HepG2 (cell line): ENCODE measurements at regions not wholly inside any gene's neighbourhood (a gene's known extent, or its start where the extent isn't known, plus 50 kb on each side); places are given as distances from the start of the nearest gene placed in this dataset.

Experiments
- ATAC-seq: fragments of 200-7000 bp; cut with Tn5 transposase; 3 replicates; pipeline ENCODE4 v1.9.1; 2020; ENCODE audit warnings: mild to moderate bottlenecking, moderate library complexity
- BruUV-seq: library from RNA; stranded (reverse); fragments of 400-500 nt; replicated peaks from 2 replicates; lab custom pipeline; 2021; lab: Mats Ljungman, UMichigan
- CTCF ChIA-PET: fragments of 300-600 bp; formaldehyde crosslinking; extraction: SDS; loops from one replicate; lab custom pipeline; 2021; ENCODE audit warnings: low total read pairs, inconsistent platforms, low intra/inter-chr PET ratio; lab: Yijun Ruan, JAX
- POLR2A ChIA-PET: fragments of 350-600 bp; sonication (Branson Sonifier 250); formaldehyde crosslinking; loops from one replicate; lab custom pipeline; 2020; ENCODE audit warnings: antibody characterized with exemption, inconsistent platforms; lab: Yijun Ruan, JAX
- DNase-seq: peaks from one replicate; pipeline ENCODE4 v3.0.0-alpha.2; 2015; ENCODE audit warnings: low spot score
- FAIRE-seq: peaks from 3 replicates; lab custom pipeline; 2011; peaks lifted over from hg19 to GRCh38; lab: Jason Lieb, UNC
- H2AFZ ChIP-seq: one replicate; pipeline ENCODE4 v1.6.1; 2011; ENCODE audit warnings: low read length, inconsistent platforms
- H3K27ac ChIP-seq: fragments of 300-600 bp; 3 replicates; pipeline ENCODE4 v1.8.0; 2011; ENCODE audit warnings: mixed run types, mild to moderate bottlenecking, mixed read lengths, low read length, inconsistent platforms; ENCODE audit not compliant: insufficient read depth; ENCODE audit errors: extremely low read length
- H3K27me3 ChIP-seq, 2 experiments: fragments of 200-600 bp in 1 of 2; 2 replicates in 1 of 2; 3 replicates in 1 of 2; pipeline versions ENCODE4 v1.6.0 to v1.8.0; 2011; ENCODE audit warnings: low read length in 2 of 2, mild to moderate bottlenecking in 2 of 2, moderate library complexity in 2 of 2, inconsistent platforms in 1 of 2; ENCODE audit not compliant: insufficient read depth in 2 of 2, control insufficient read depth in 1 of 2
- H3K36me3 ChIP-seq, 2 experiments: fragments of 200-600 bp in 1 of 2; replicated peaks in 1 of 2; 2 replicates in 1 of 2; 3 replicates in 1 of 2; pipeline versions ENCODE4 v1.5.1 to v1.8.0; 2011; ENCODE audit warnings: low read length in 2 of 2, inconsistent platforms in 1 of 2; ENCODE audit not compliant: insufficient read depth in 2 of 2, control insufficient read depth in 1 of 2
- H3K4me1 ChIP-seq: 2 replicates; pipeline ENCODE4 v1.5.1; 2012; ENCODE audit warnings: low read length, inconsistent platforms; ENCODE audit not compliant: insufficient read depth
- H3K4me2 ChIP-seq: 2 replicates; pipeline ENCODE4 v1.6.0; 2011; ENCODE audit warnings: low read depth, low read length, inconsistent platforms
- H3K4me3 ChIP-seq, 3 experiments: fragments of 200-600 bp in 1 of 3; sonication (generic), shearing (Covaris generic) in 1 of 3; replicated peaks in 1 of 3; 2 replicates each; pipeline ENCODE4 v1.5.1; 2011 to 2016; ENCODE audit warnings: low read length in 3 of 3, inconsistent platforms in 2 of 3, low read depth in 2 of 3, mild to moderate bottlenecking in 2 of 3, control low read depth in 1 of 3, mixed read lengths in 1 of 3; ENCODE audit not compliant: insufficient read depth in 1 of 3
- H3K79me2 ChIP-seq: one replicate; pipeline ENCODE4 v1.6.1; 2011; ENCODE audit warnings: low read length, inconsistent platforms; ENCODE audit not compliant: insufficient read depth
- H3K9ac ChIP-seq: 2 replicates; pipeline ENCODE4 v1.6.0; 2011; ENCODE audit warnings: mild to moderate bottlenecking, low read depth, low read length, inconsistent platforms; ENCODE audit not compliant: insufficient read depth
- H3K9me3 ChIP-seq: 2 replicates; pipeline ENCODE4 v1.5.1; 2012; ENCODE audit warnings: mild to moderate bottlenecking, low read length
- H4K20me1 ChIP-seq: 2 replicates; pipeline ENCODE4 v1.6.0; 2011; ENCODE audit warnings: inconsistent platforms, mild to moderate bottlenecking, low read length, moderate library complexity; ENCODE audit not compliant: insufficient read depth
- ATAD3A ChIP-seq: sonication (generic); formaldehyde crosslinking; IDR thresholded peaks from 2 replicates; pipeline ENCODE4 v1.4.0; 2020; ENCODE audit warnings: missing genetic modification reagents
- GATA4 ChIP-seq: sonication (generic); IDR thresholded peaks from 2 replicates; pipeline ENCODE4 v1.6.1; 2016; ENCODE audit warnings: antibody characterized with exemption, low read depth, borderline replicate concordance
- HOXD1 ChIP-seq: sonication (generic); formaldehyde crosslinking; IDR thresholded peaks from 2 replicates; pipeline ENCODE4 v1.5.0; 2020; ENCODE audit warnings: missing genetic modification reagents
- KDM3A ChIP-seq: IDR thresholded peaks from 2 replicates; pipeline ENCODE4 v1.6.1; 2018; ENCODE audit warnings: low read depth, missing compliant biosample characterization
- KMT2A ChIP-seq: sonication (generic); formaldehyde crosslinking; IDR thresholded peaks from 2 replicates; pipeline ENCODE4 v1.4.0; 2020; ENCODE audit warnings: missing genetic modification reagents
- MYNN ChIP-seq: sonication (generic); formaldehyde crosslinking; IDR thresholded peaks from 2 replicates; pipeline ENCODE4 v1.4.0; 2020; ENCODE audit warnings: mild to moderate bottlenecking, low read depth, missing genetic modification reagents
- NFAT5 ChIP-seq: sonication (generic); formaldehyde crosslinking; IDR thresholded peaks from 2 replicates; pipeline ENCODE4 v1.4.0; 2020; ENCODE audit warnings: missing genetic modification reagents
- SETDB1 ChIP-seq: sonication (generic); formaldehyde crosslinking; IDR thresholded peaks from 2 replicates; pipeline ENCODE4 v1.5.1; 2020; ENCODE audit warnings: missing genetic modification reagents, mild to moderate bottlenecking, borderline replicate concordance
- SIX4 ChIP-seq: sonication (generic); formaldehyde crosslinking; IDR thresholded peaks from 2 replicates; pipeline ENCODE4 v1.4.0; 2020; ENCODE audit warnings: missing genetic modification reagents
- SMYD3 ChIP-seq: sonication (generic); formaldehyde crosslinking; IDR thresholded peaks from 2 replicates; pipeline ENCODE4 v1.8.1; 2023; ENCODE audit warnings: mild to moderate bottlenecking, missing genetic modification reagents
- SRSF1 ChIP-seq: fragments of 200-400 bp; formaldehyde crosslinking; optimal IDR thresholded peaks from 2 replicates; pipeline ENCODE3; 2017; ENCODE audit warnings: mild to moderate bottlenecking, low read depth, low read length, moderate library complexity
- TARDBP ChIP-seq: sonication (generic); formaldehyde crosslinking; IDR thresholded peaks from 2 replicates; pipeline ENCODE4 v1.8.0; 2022; ENCODE audit warnings: mild to moderate bottlenecking, missing genetic modification reagents
- YEATS4 ChIP-seq: sonication (generic); formaldehyde crosslinking; IDR thresholded peaks from 2 replicates; pipeline ENCODE4 v1.4.0; 2020; ENCODE audit warnings: missing genetic modification reagents, borderline replicate concordance
- ZNF557 ChIP-seq: sonication (generic); formaldehyde crosslinking; IDR thresholded peaks from 2 replicates; pipeline ENCODE4 v1.4.0; 2020; ENCODE audit warnings: missing genetic modification reagents
- ZNF639 ChIP-seq: conservative IDR thresholded peaks from 2 replicates; pipeline ENCODE4 v1.6.1; 2018; ENCODE audit warnings: missing genetic modification reagents
- ZNF740 ChIP-seq: sonication (generic); formaldehyde crosslinking; IDR thresholded peaks from 2 replicates; pipeline ENCODE4 v1.4.0; 2020; ENCODE audit warnings: missing genetic modification reagents
- ZNF776 ChIP-seq: sonication (generic); formaldehyde crosslinking; IDR thresholded peaks from 2 replicates; pipeline ENCODE4 v1.4.0; 2020; ENCODE audit warnings: mild to moderate bottlenecking, missing genetic modification reagents
- WGBS: methylation state at CpG from one replicate; pipeline ENCODE4 v1.1.6; 2017; ENCODE audit warnings: low lambda C conversion rate; 5-methylcytosine and 5-hydroxymethylcytosine counted together
- in situ Hi-C: cut with HindIII; loops from 2 replicates; pipeline ENCODE4 v1.10.0; 2017; ENCODE audit warnings: low pct_unique_long_range_greater_than_20kb; ENCODE audit not compliant: extremely low pct_ligation_motif_present
- intact Hi-C: fragments of 100-400 bp; cut with micrococcal nuclease; formaldehyde crosslinking; loops from one replicate; pipeline ENCODE4 v1.10.0; 2022; ENCODE audit not compliant: unreplicated experiment

- Histone ChIP-seq H3K4me1 (no peaks in the 10 kb centered on the region), H3K27ac (no peak overlapping the region)
Observed at GRCh38 chr20:5442101-5442500, 125.3 kb upstream of the PROKR2 start.

More at GRCh38 chr20:5442101-5442500, 125.3 kb upstream of the PROKR2 start:
- ChIA-PET POLR2A (no interaction called here), CTCF (no interaction called here)
- Histone ChIP-seq H3K27me3 (0 out of 5 replicates have a peak, but pooled peaks cover 0 to 3% of the 10 kb centered on the region in 2 experiments), H3K79me2 (no peaks in the 10 kb centered on the region), H2AFZ (no peak overlapping the region), H3K9me3 (no peaks in the 10 kb centered on the region), H3K9ac (no peak overlapping the region), H3K36me3 (no peaks in the 10 kb centered on the region), H4K20me1 (no peaks in the 10 kb centered on the region), H3K4me2 (no peak overlapping the region), H3K4me3 (no peak overlapping the region)
- BruUV-seq = no TSS peak
- intact Hi-C loops = no loop called here
- ATAC-seq = no peak
- in situ Hi-C loops = no loop called here
- TF ChIP-seq YEATS4 (CRISPR knock-in tag) (no peak), SETDB1 (CRISPR knock-in tag) (no peak), GATA4 (no peak), HOXD1 (CRISPR knock-in tag) (no peak), MYNN (no peak), SIX4 (CRISPR knock-in tag) (no peak), NFAT5 (CRISPR knock-in tag) (no peak), ZNF557 (no peak), ATAD3A (CRISPR knock-in tag) (no peak), TARDBP (CRISPR knock-in tag) (no peak), ZNF740 (CRISPR knock-in tag) (no peak), KMT2A (CRISPR knock-in tag) (no peak), SMYD3 (CRISPR knock-in tag) (no peak), ZNF776 (no peak), SRSF1 (no peak), ZNF639 (CRISPR knock-in tag) (no peak), KDM3A (CRISPR knock-in tag) (no peak)
- no peak for DNase-seq
- 4% methylated on average over 5 of the region's 5 CpGs for WGBS
- FAIRE-seq = no peak
